Spleen (tissue), 11 donors: ENCODE measurements at regions not wholly inside any gene's neighbourhood (a gene's known extent, or its start where the extent isn't known, plus 50 kb on each side); places are given as distances from the start of the nearest gene placed in this dataset.
A peak's percentile ranks its signal among the peaks of the same experiment; 100 is the strongest.

ENCODE experiments used
- DNase-seq: peaks from one replicate; pipeline ENCODE4 v3.0.0-alpha.2; 2020
- H3K27ac ChIP-seq, 8 donors: fragments of 200-600 bp; sonication (generic) in 7 of 8; 1 replicate in 4 of 8; 2 replicates in 4 of 8; pipeline versions ENCODE4 v1.5.0 to v1.8.0; 2016 to 2021; ENCODE audit warnings: inconsistent platforms in 4 of 8, mild to moderate bottlenecking in 4 of 8, moderate library complexity in 1 of 8
- H3K27me3 ChIP-seq, 7 donors: fragments of 200-600 bp; sonication (generic) in 6 of 7; replicated peaks in 1 of 7; 1 replicate in 4 of 7; 2 replicates in 3 of 7; pipeline versions ENCODE4 v1.5.0 to v1.8.0; 2016 to 2021; ENCODE audit warnings: inconsistent platforms in 3 of 7, mild to moderate bottlenecking in 1 of 7
- H3K36me3 ChIP-seq, 6 donors: fragments of 200-600 bp; sonication (generic) in 5 of 6; 1 replicate in 4 of 6; 2 replicates in 2 of 6; pipeline versions ENCODE4 v1.5.0 to v1.8.0; 2016 to 2021; ENCODE audit warnings: inconsistent platforms in 2 of 6
- H3K4me1 ChIP-seq, 6 donors: fragments of 200-600 bp; sonication (generic) in 5 of 6; 1 replicate in 3 of 6; 2 replicates in 3 of 6; pipeline versions ENCODE4 v1.5.0 to v1.8.0; 2016 to 2021; ENCODE audit warnings: inconsistent platforms in 3 of 6
- H3K4me3 ChIP-seq, 8 donors: fragments of 200-600 bp; sonication (generic) in 7 of 8; 1 replicate in 4 of 8; 2 replicates in 4 of 8; pipeline versions ENCODE4 v1.5.0 to v1.8.0; 2016 to 2021; ENCODE audit warnings: inconsistent platforms in 4 of 8, mild to moderate bottlenecking in 4 of 8, moderate library complexity in 2 of 8
- H3K9me3 ChIP-seq, 8 donors: fragments of 200-600 bp; sonication (generic) in 7 of 8; 1 replicate in 4 of 8; 2 replicates in 4 of 8; pipeline versions ENCODE4 v1.5.0 to v1.8.0; 2016 to 2021; ENCODE audit warnings: inconsistent platforms in 4 of 8
- CTCF ChIP-seq, 11 experiments: fragments of 200-600 bp in 7 of 11; fragments of 450-650 bp in 4 of 11; sonication (generic) in 4 of 11; IDR thresholded peaks in 8 of 11; conservative IDR thresholded peaks in 3 of 11; 1 replicate in 7 of 11; 2 replicates in 4 of 11; pipeline versions ENCODE4 v1.4.0 to v1.8.0; 2016 to 2021; ENCODE audit warnings: antibody characterized with exemption in 11 of 11, inconsistent platforms in 4 of 11, mild to moderate bottlenecking in 1 of 11
- POLR2A ChIP-seq, 3 donors: fragments of 450-650 bp; IDR thresholded peaks; one replicate each; pipeline ENCODE4 v1.5.1; 2017; ENCODE audit warnings: antibody characterized with exemption in 3 of 3, mild to moderate bottlenecking in 1 of 3
- POLR2AphosphoS5 ChIP-seq, 3 donors: sonication (generic); formaldehyde crosslinking; IDR thresholded peaks; one replicate each; pipeline ENCODE4 v1.5.1; 2017; ENCODE audit warnings: antibody characterized with exemption in 3 of 3
- WGBS, 5 donors: extraction: QIAGEN DNeasy Blood & Tissue Kit in 3 of 5; methylation state at CpG; one replicate each; pipeline versions ENCODE4 v1.1.5 to v1.1.7; 2013 to 2018; 5-methylcytosine and 5-hydroxymethylcytosine counted together
- intact Hi-C: fragments of 100-400 bp; cut with DNase I; formaldehyde crosslinking; loops from one replicate; pipeline ENCODE4 v1.15.0; 2023; ENCODE audit warnings: low total_unique reads
- donor health status: healthy with polysubstance abuse.
- donor health status: DM: no; HTN: no; CAD: no; lungs with moderate emphysema.
- donor health status: DM: no; HTN: no; CAD: no.
- donor health status: Bipolar disorder and iron deficiency.
- donor health status: healthy.
- donor health status: DM: no; HTN: no; CAD: no.
- donor health status: DM: yes; HTN: yes; CAD: no.

GRCh38 chr5:74044936-74045335 is 418.9 kb downstream of the ARHGEF28 start:
- H3K4me3 ChIP-seq: no peak overlapping the region
- H3K4me1 ChIP-seq: no peaks in the 10 kb centered on the region
- H3K27me3 ChIP-seq: no peaks in the 10 kb centered on the region
- H3K9me3 ChIP-seq: no peaks in the 10 kb centered on the region
- intact Hi-C loops: no loop called here
- H3K36me3 ChIP-seq: no peaks in the 10 kb centered on the region
- TF ChIP-seq POLR2AphosphoS5 (IDR thresholded peaks at IDR 0.05): no peak
- TF ChIP-seq CTCF (IDR thresholded peaks at IDR 0.05 in 8 of 11, conservative IDR thresholded peaks at IDR 0.05 in 3 of 11): no peak
- no peak for TF ChIP-seq POLR2A (IDR thresholded peaks at IDR 0.05)
- WGBS, 5 donors: 69 to 81% (median 79%) methylated on average over 5 of the region's 5 CpGs
- H3K27ac ChIP-seq: no peak overlapping the region
- DNase-seq: no peak

- DNase-seq: no peak
- Histone ChIP-seq H3K9me3 (no peaks in the 10 kb centered on the region), H3K36me3 (no peaks in the 10 kb centered on the region), H3K27me3 (no peaks in the 10 kb centered on the region), H3K27ac (no peak overlapping the region), H3K4me3 (no peak overlapping the region), H3K4me1 (no peaks in the 10 kb centered on the region)
- intact Hi-C loops: no loop called here
- 67 to 79% (median 70%) methylated on average over 4 of the region's 4 CpGs for WGBS, 5 donors
- no peak for TF ChIP-seq CTCF (IDR thresholded peaks at IDR 0.05 in 8 of 11, conservative IDR thresholded peaks at IDR 0.05 in 3 of 11)
- no peak for TF ChIP-seq POLR2A (IDR thresholded peaks at IDR 0.05)
- TF ChIP-seq POLR2AphosphoS5 (IDR thresholded peaks at IDR 0.05): peak in 1 of 3 donors; percentile 29
Observed at GRCh38 chr5:74042959-74043358, 417.0 kb downstream of the ARHGEF28 start.

GRCh38 chr5:74042559-74042958 is 416.6 kb downstream of the ARHGEF28 start:
- TF ChIP-seq CTCF (IDR thresholded peaks at IDR 0.05 in 8 of 11, conservative IDR thresholded peaks at IDR 0.05 in 3 of 11) (no peak), POLR2AphosphoS5 (IDR thresholded peaks at IDR 0.05) (no peak), POLR2A (IDR thresholded peaks at IDR 0.05) (no peak)
- no peaks in the 10 kb centered on the region for H3K9me3 ChIP-seq
- WGBS, 5 donors: 83 to 90% (median 88%) methylated on average over 7 of the region's 7 CpGs
- H3K36me3 ChIP-seq: no peaks in the 10 kb centered on the region
- H3K4me1 ChIP-seq: no peaks in the 10 kb centered on the region
- H3K27me3 ChIP-seq: no peaks in the 10 kb centered on the region
- no peak for DNase-seq
- no peak overlapping the region for H3K27ac ChIP-seq
- intact Hi-C loops: no loop called here
- H3K4me3 ChIP-seq: no peak overlapping the region

- Histone ChIP-seq H3K4me1 (no peaks in the 10 kb centered on the region), H3K9me3 (no peaks in the 10 kb centered on the region), H3K27me3 (no peaks in the 10 kb centered on the region), H3K27ac (no peak overlapping the region), H3K4me3 (no peak overlapping the region), H3K36me3 (no peaks in the 10 kb centered on the region)
- no peak for TF ChIP-seq POLR2A (IDR thresholded peaks at IDR 0.05)
- TF ChIP-seq CTCF (IDR thresholded peaks at IDR 0.05 in 8 of 11, conservative IDR thresholded peaks at IDR 0.05 in 3 of 11): no peak
- TF ChIP-seq POLR2AphosphoS5 (IDR thresholded peaks at IDR 0.05): no peak
- intact Hi-C loops: no loop called here
- no peak for DNase-seq
Observed at GRCh38 chr5:74041913-74042312, 415.9 kb downstream of the ARHGEF28 start.
